ENCODE measurements at regions not wholly inside any gene's neighbourhood (a gene's known extent, or its start where the extent isn't known, plus 50 kb on each side); places are given as distances from the start of the nearest gene placed in this dataset.

DNA sequence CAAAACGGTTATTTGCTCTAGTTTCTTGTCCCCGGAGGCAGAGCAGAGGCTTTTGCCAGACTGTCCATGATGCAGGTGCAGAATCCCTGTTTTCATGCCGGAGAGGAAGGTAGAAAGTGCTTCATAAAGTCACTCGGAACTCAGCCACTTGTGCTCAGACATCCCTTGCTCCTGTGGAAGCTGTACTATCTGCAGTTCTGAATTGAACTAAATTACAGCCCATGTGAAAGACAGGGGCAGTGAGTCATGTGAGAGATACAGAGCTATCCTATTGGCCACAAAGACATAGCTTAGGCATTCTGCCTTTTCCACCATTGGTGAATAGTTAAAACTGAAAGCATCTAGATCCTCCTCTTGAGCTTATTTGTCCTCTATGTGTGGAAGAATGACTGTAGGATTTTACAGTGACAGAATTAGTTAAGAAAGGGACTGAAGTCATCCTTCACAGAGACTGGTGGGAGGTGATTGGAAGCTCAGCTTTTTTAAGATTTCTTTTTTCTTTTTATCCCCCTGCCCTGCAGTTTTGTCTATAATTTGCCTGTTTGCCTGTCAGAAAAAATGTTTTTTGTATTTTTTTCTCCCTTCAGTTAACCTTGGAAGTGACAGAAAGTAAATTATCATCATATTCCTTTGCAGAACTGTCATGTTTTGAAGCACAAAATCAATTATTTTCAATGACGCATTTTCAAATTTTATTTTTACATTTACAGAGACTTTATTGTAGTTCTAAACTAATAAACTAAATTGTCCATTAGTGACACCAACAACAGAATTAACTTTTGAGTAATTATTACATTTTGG is 298.6 kb downstream of the PTPRC start:
- ChIA-PET POLR2A (interaction anchor here (0.6 to 3.5 kb wide), 12 partner anchors 8 to 175 kb away, joined by 3 to 12 read pairs (median 3); no protein-coding TSS in a partner anchor), CTCF (interaction anchor here (1.1 kb wide), 1 partner anchor 175 kb away, joined by 5 read pairs; no protein-coding TSS in a partner anchor)
- Histone ChIP-seq H3K9me3 (ENCODE audit: control insufficient read depth, insufficient read depth, low read depth, low read length) (no peaks in the 10 kb centered on the region), H3K36me3 (ENCODE audit: control insufficient read depth in 2 of 2, insufficient read depth in 1 of 2, low read length in 2 of 2) (no peaks in the 10 kb centered on the region), H3K4me1 (ENCODE audit: control insufficient read depth, insufficient read depth, low read length) (peaks cover 15% of the 10 kb centered on the region), H3K27ac (ENCODE audit: extremely low read depth, low read depth, low read length) (peak overlapping the region; percentile 81), H3K4me3 (ENCODE audit: low read depth, low read length) (peak overlapping the region; percentile 86)
- TF ChIP-seq ZBTB6 (tag by site-specific recombination; IDR thresholded peaks at IDR 0.05) = no peak
- no peak for TF ChIP-seq ZFP41 (tag by site-specific recombination; IDR thresholded peaks at IDR 0.05; ENCODE audit: borderline replicate concordance)
- 0 out of 2 replicates have a peak, but pooled peaks have one; percentile 29 for TF ChIP-seq ZNF600 (tag by site-specific recombination; IDR thresholded peaks at IDR 0.05)
- TF ChIP-seq ZFP3 (tag by site-specific recombination; IDR thresholded peaks at IDR 0.05; ENCODE audit: low read depth) = no peak
- TF ChIP-seq MZF1 (tag by site-specific recombination; IDR thresholded peaks at IDR 0.05; ENCODE audit: borderline replicate concordance) = peak; percentile 12; the same call in 1 of the 2 replicates
- no peak for TF ChIP-seq ZNF274 (IDR thresholded peaks at IDR 0.05; ENCODE audit: low read length)
- TF ChIP-seq ZNF274 (tag by site-specific recombination; IDR thresholded peaks at IDR 0.05; ENCODE audit: borderline replicate concordance) = no peak
- no peak for TF ChIP-seq ZNF2 (tag by site-specific recombination; IDR thresholded peaks at IDR 0.05)
- no peak for TF ChIP-seq ZNF560 (tag by site-specific recombination; IDR thresholded peaks at IDR 0.05; ENCODE audit: borderline replicate concordance)
- 0 out of 2 replicates have a peak, but pooled peaks have one; percentile 36 for TF ChIP-seq ZNF664 (tag by site-specific recombination; IDR thresholded peaks at IDR 0.05)
- TF ChIP-seq ZNF830 (tag by site-specific recombination; IDR thresholded peaks at IDR 0.05; ENCODE audit: low read depth) = no peak
- no peak for TF ChIP-seq ZNF792 (tag by site-specific recombination; IDR thresholded peaks at IDR 0.05)
- no peak for TF ChIP-seq REST (tag by site-specific recombination; IDR thresholded peaks at IDR 0.05)
- TF ChIP-seq ZNF266 (tag by site-specific recombination; IDR thresholded peaks at IDR 0.05; ENCODE audit: low read depth) = no peak
- TF ChIP-seq ZNF211 (tag by site-specific recombination; IDR thresholded peaks at IDR 0.05; ENCODE audit: low read depth) = no peak
- no peak for TF ChIP-seq ZSCAN23 (tag by site-specific recombination; IDR thresholded peaks at IDR 0.05)
- TF ChIP-seq ZNF366 (tag by site-specific recombination; conservative IDR thresholded peaks at IDR 0.05) = peak; percentile 74
- TF ChIP-seq KLF1 (tag by site-specific recombination; IDR thresholded peaks at IDR 0.05) = no peak
- no peak for TF ChIP-seq ZNF114 (tag by site-specific recombination; IDR thresholded peaks at IDR 0.05)
- no peak for TF ChIP-seq ZNF157 (tag by site-specific recombination; IDR thresholded peaks at IDR 0.05)
- TF ChIP-seq OSR2 (tag by site-specific recombination; IDR thresholded peaks at IDR 0.05) = peak; percentile 88
- TF ChIP-seq ZNF239 (tag by site-specific recombination; IDR thresholded peaks at IDR 0.05) = no peak
- 0 out of 2 replicates have a peak, but pooled peaks have one; percentile 42 for TF ChIP-seq ZNF660 (tag by site-specific recombination; IDR thresholded peaks at IDR 0.05)
- TF ChIP-seq ZNF24 (tag by site-specific recombination; IDR thresholded peaks at IDR 0.05) = 0 out of 2 replicates have a peak, but pooled peaks have one; percentile 39
- no peak for TF ChIP-seq SALL2 (tag by site-specific recombination; IDR thresholded peaks at IDR 0.05; ENCODE audit: borderline replicate concordance)
- TF ChIP-seq, protein P1, sequence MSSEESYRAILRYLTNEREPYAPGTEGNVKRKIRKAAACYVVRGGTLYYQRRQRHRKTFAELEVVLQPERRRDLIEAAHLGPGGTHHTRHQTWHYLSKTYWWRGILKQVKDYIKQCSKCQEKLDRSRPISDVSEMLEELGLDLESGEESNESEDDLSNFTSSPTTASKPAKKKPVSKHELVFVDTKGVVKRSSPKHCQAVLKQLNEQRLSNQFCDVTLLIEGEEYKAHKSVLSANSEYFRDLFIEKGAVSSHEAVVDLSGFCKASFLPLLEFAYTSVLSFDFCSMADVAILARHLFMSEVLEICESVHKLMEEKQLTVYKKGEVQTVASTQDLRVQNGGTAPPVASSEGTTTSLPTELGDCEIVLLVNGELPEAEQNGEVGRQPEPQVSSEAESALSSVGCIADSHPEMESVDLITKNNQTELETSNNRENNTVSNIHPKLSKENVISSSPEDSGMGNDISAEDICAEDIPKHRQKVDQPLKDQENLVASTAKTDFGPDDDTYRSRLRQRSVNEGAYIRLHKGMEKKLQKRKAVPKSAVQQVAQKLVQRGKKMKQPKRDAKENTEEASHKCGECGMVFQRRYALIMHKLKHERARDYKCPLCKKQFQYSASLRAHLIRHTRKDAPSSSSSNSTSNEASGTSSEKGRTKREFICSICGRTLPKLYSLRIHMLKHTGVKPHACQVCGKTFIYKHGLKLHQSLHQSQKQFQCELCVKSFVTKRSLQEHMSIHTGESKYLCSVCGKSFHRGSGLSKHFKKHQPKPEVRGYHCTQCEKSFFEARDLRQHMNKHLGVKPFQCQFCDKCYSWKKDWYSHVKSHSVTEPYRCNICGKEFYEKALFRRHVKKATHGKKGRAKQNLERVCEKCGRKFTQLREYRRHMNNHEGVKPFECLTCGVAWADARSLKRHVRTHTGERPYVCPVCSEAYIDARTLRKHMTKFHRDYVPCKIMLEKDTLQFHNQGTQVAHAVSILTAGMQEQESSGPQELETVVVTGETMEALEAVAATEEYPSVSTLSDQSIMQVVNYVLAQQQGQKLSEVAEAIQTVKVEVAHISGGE (tag by site-specific recombination; conservative IDR thresholded peaks at IDR 0.05; ENCODE audit: low read depth) = no peak
- TF ChIP-seq KLF7 (tag by site-specific recombination; IDR thresholded peaks at IDR 0.05; ENCODE audit: borderline replicate concordance) = no peak
- TF ChIP-seq, protein P2, sequence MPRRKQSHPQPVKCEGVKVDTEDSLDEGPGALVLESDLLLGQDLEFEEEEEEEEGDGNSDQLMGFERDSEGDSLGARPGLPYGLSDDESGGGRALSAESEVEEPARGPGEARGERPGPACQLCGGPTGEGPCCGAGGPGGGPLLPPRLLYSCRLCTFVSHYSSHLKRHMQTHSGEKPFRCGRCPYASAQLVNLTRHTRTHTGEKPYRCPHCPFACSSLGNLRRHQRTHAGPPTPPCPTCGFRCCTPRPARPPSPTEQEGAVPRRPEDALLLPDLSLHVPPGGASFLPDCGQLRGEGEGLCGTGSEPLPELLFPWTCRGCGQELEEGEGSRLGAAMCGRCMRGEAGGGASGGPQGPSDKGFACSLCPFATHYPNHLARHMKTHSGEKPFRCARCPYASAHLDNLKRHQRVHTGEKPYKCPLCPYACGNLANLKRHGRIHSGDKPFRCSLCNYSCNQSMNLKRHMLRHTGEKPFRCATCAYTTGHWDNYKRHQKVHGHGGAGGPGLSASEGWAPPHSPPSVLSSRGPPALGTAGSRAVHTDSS (tag by site-specific recombination; IDR thresholded peaks at IDR 0.05) = no peak
- no peak for TF ChIP-seq ZNF16 (tag by site-specific recombination; IDR thresholded peaks at IDR 0.05; ENCODE audit: low read depth)

Measured in HEK293 (cell line).